Neural cell (in vitro differentiated cells): ENCODE measurements at regions not wholly inside any gene's neighbourhood (a gene's known extent, or its start where the extent isn't known, plus 50 kb on each side); places are given as distances from the start of the nearest gene placed in this dataset.

ENCODE experiments used
- H2AFZ ChIP-seq: fragments of 200-600, 300-800 bp; sonication (generic), shearing (Covaris generic); 2 replicates; pipeline ENCODE4 v1.6.0; 2014; ENCODE audit warnings: low read depth, mild to moderate bottlenecking, antibody characterized with exemption, low read length, moderate library complexity
- H3F3A ChIP-seq: fragments of 200-600 bp; shearing (Covaris generic); 2 replicates; pipeline ENCODE4 v1.6.1; 2016; ENCODE audit warnings: mild to moderate bottlenecking, moderate library complexity, mixed read lengths, antibody characterized with exemption, low read length; ENCODE audit not compliant: insufficient read depth, poor library complexity, severe bottlenecking
- H3K27ac ChIP-seq: fragments of 200-600, 300-800 bp; sonication (generic), shearing (Covaris generic); 2 replicates; pipeline ENCODE4 v1.5.1; 2014; ENCODE audit warnings: mild to moderate bottlenecking, low read length, moderate library complexity
- H3K27me3 ChIP-seq: fragments of 300-800, 200-600 bp; sonication (generic), shearing (Covaris generic); 2 replicates; pipeline ENCODE4 v1.6.0; 2014; ENCODE audit warnings: mild to moderate bottlenecking, low read depth, low read length, moderate library complexity; ENCODE audit not compliant: insufficient read depth
- H3K36me3 ChIP-seq: fragments of 300-800, 200-600 bp; sonication (generic), shearing (Covaris generic); 2 replicates; pipeline ENCODE4 v1.5.1; 2014; ENCODE audit warnings: mild to moderate bottlenecking, antibody characterized with exemption, low read length, moderate library complexity; ENCODE audit not compliant: insufficient read depth
- H3K4me2 ChIP-seq: fragments of 300-800, 200-600 bp; sonication (generic), shearing (Covaris generic); 2 replicates; pipeline ENCODE4 v1.6.0; 2014; ENCODE audit warnings: mild to moderate bottlenecking, low read length
- H3K4me3 ChIP-seq: fragments of 300-800, 200-600 bp; sonication (generic), shearing (Covaris generic); 2 replicates; pipeline ENCODE4 v1.5.1; 2014; ENCODE audit warnings: mild to moderate bottlenecking, low read length, moderate library complexity
- H3K79me2 ChIP-seq: fragments of 200-600 bp; shearing (Covaris generic); replicated peaks from 2 replicates; pipeline ENCODE4 v1.6.0; 2014; ENCODE audit warnings: mild to moderate bottlenecking, low read length, moderate library complexity; ENCODE audit not compliant: insufficient read depth
- H3K9ac ChIP-seq: fragments of 300-800, 200-600 bp; sonication (generic), shearing (Covaris generic); 2 replicates; pipeline ENCODE4 v1.6.1; 2016; ENCODE audit warnings: mild to moderate bottlenecking, low read length, mixed read lengths
- H3K9me2 ChIP-seq: fragments of 200-600 bp; shearing (Covaris generic); 2 replicates; pipeline ENCODE4 v1.6.1; 2016; ENCODE audit warnings: mild to moderate bottlenecking, low read length, mixed read lengths; ENCODE audit not compliant: insufficient read depth
- H3K9me3 ChIP-seq: fragments of 200-600, 300-800 bp; sonication (generic), shearing (Covaris generic); 2 replicates; pipeline ENCODE4 v1.6.1; 2016; ENCODE audit warnings: mild to moderate bottlenecking, mixed run types, low read length, moderate library complexity, mixed read lengths
- H4K20me1 ChIP-seq: fragments of 200-600 bp; shearing (Covaris generic); 2 replicates; pipeline ENCODE4 v1.6.1; 2016; ENCODE audit warnings: mild to moderate bottlenecking, mixed run types; ENCODE audit not compliant: insufficient read depth
- CTCF ChIP-seq: fragments of 450-650 bp; IDR thresholded peaks from 2 replicates; pipeline ENCODE4 v1.5.1; 2014; ENCODE audit warnings: antibody characterized with exemption, mild to moderate bottlenecking, moderate library complexity; ENCODE audit not compliant: poor library complexity, severe bottlenecking
- EP300 ChIP-seq: fragments of 450-650 bp; conservative IDR thresholded peaks from 2 replicates; pipeline ENCODE4 v1.6.1; 2014; ENCODE audit warnings: antibody characterized with exemption, mild to moderate bottlenecking, moderate library complexity; ENCODE audit not compliant: poor library complexity, severe bottlenecking
- EZH2 ChIP-seq: fragments of 200-600, 300-800 bp; shearing (Covaris generic), sonication (generic); IDR thresholded peaks from 2 replicates; pipeline ENCODE4 v1.6.1; 2014; ENCODE audit warnings: antibody characterized with exemption, low read length, borderline replicate concordance, mild to moderate bottlenecking; ENCODE audit not compliant: insufficient read depth, poor library complexity, severe bottlenecking
- MXI1 ChIP-seq: fragments of 450-650 bp; conservative IDR thresholded peaks from 2 replicates; pipeline ENCODE4 v1.6.1; 2014; ENCODE audit warnings: antibody characterized with exemption, mild to moderate bottlenecking; ENCODE audit not compliant: poor library complexity, severe bottlenecking
- POLR2AphosphoS5 ChIP-seq: IDR thresholded peaks from 2 replicates; pipeline ENCODE4 v1.6.1; 2012
- RAD21 ChIP-seq: fragments of 450-650 bp; conservative IDR thresholded peaks from 2 replicates; pipeline ENCODE4 v1.6.1; 2014; ENCODE audit warnings: antibody characterized with exemption, mild to moderate bottlenecking, moderate library complexity
- REST ChIP-seq: IDR thresholded peaks from 2 replicates; pipeline ENCODE4 v1.6.1; 2012; ENCODE audit warnings: borderline replicate concordance
- SMC3 ChIP-seq: fragments of 450-650 bp; conservative IDR thresholded peaks from 2 replicates; pipeline ENCODE4 v1.6.1; 2014; ENCODE audit warnings: antibody characterized with exemption, mild to moderate bottlenecking, moderate library complexity; ENCODE audit not compliant: poor library complexity
- TAF1 ChIP-seq: IDR thresholded peaks from 2 replicates; pipeline ENCODE4 v1.6.1; 2012; ENCODE audit warnings: low read depth

GRCh38 chr22:49162841-49163240, 664.8 kb downstream of the BRD1 start:
- TF ChIP-seq MXI1 (no peak), EP300 (no peak), POLR2AphosphoS5 (no peak), REST (no peak), SMC3 (no peak), RAD21 (no peak), EZH2 (no peak), CTCF (no peak)
- H2AFZ ChIP-seq = no peak overlapping the region
- no peaks in the 10 kb centered on the region for H3K36me3 ChIP-seq
- no peaks in the 10 kb centered on the region for H3K9me2 ChIP-seq
- no peak overlapping the region for H3K4me2 ChIP-seq
- H3K9me3 ChIP-seq = no peaks in the 10 kb centered on the region
- H4K20me1 ChIP-seq = no peaks in the 10 kb centered on the region
- no peak overlapping the region for H3K9ac ChIP-seq
- no peak overlapping the region for H3K27ac ChIP-seq
- H3F3A ChIP-seq = no peaks in the 10 kb centered on the region
- H3K4me3 ChIP-seq = no peak overlapping the region
- no peaks in the 10 kb centered on the region for H3K27me3 ChIP-seq
- no peaks in the 10 kb centered on the region for H3K79me2 ChIP-seq

DNA sequence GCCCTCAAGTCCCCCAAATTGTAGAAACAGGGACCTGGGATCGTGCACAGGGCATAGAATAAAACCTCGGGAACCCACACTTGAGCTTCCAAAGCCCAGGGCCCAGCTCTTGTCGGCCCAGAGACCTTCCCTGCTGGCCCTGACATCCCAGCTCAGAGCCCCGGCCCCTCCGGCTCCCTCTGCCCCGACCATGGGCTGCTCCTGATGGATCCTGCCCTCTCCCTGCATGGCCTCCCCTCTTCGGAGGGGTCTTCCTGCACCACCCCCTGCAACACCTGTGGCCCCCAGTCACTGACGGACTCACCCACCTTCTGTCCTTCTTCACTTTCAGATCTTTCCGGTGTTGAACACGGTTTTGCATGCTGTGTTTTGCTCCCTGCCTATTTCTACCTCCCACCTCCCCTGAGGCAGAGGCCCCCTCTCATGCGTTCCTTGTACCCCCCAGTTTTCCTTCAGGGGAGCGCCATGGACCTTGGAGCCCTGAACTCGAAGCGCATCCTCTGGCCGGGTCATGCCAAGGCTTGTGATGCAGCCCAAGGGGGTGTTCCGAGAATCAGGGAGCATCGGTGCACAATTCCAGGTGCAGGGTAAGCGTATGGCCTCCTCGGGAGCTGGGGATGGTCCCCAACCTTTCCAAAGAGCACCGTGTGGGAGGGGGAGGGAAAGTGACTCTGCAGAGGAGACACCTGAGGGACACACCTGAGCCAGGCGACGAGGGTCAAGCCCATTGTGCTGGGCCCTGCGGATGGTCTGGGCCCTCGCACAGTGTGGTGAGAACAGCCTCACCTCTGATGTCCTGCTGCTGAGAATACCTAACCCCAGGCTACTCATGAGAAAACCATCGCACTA, 666.4 kb downstream of the BRD1 start:
- Histone ChIP-seq H3K79me2 (no peaks in the 10 kb centered on the region), H3K27ac (no peak overlapping the region), H3K4me2 (no peak overlapping the region), H4K20me1 (no peaks in the 10 kb centered on the region), H3K9me2 (no peaks in the 10 kb centered on the region), H3K27me3 (no peaks in the 10 kb centered on the region), H3F3A (no peaks in the 10 kb centered on the region), H3K4me3 (no peak overlapping the region), H3K9ac (no peak overlapping the region), H2AFZ (no peak overlapping the region), H3K9me3 (no peaks in the 10 kb centered on the region), H3K36me3 (no peaks in the 10 kb centered on the region)
- TF ChIP-seq REST = no peak
- no peak for TF ChIP-seq POLR2AphosphoS5
- TF ChIP-seq EP300 = no peak
- no peak for TF ChIP-seq MXI1
- TF ChIP-seq EZH2 = no peak
- no peak for TF ChIP-seq CTCF
- no peak for TF ChIP-seq RAD21
- no peak for TF ChIP-seq TAF1
- TF ChIP-seq SMC3 = no peak
